ENCODE measurements at regions not wholly inside any gene's neighbourhood (a gene's known extent, or its start where the extent isn't known, plus 50 kb on each side); places are given as distances from the start of the nearest gene placed in this dataset.

GRCh38 chr18:60654298-60654697 lies 281.7 kb upstream of the MC4R start:
- TF ChIP-seq, protein P1, sequence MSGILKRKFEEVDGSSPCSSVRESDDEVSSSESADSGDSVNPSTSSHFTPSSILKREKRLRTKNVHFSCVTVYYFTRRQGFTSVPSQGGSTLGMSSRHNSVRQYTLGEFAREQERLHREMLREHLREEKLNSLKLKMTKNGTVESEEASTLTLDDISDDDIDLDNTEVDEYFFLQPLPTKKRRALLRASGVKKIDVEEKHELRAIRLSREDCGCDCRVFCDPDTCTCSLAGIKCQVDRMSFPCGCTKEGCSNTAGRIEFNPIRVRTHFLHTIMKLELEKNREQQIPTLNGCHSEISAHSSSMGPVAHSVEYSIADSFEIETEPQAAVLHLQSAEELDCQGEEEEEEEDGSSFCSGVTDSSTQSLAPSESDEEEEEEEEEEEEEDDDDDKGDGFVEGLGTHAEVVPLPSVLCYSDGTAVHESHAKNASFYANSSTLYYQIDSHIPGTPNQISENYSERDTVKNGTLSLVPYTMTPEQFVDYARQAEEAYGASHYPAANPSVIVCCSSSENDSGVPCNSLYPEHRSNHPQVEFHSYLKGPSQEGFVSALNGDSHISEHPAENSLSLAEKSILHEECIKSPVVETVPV (CRISPR knock-in tag; IDR thresholded peaks at IDR 0.05) = no peak
- TF ChIP-seq GLIS3 (CRISPR knock-in tag; IDR thresholded peaks at IDR 0.05) (no peak), ZNF565 (CRISPR knock-in tag; conservative IDR thresholded peaks at IDR 0.05; ENCODE audit: low read depth) (no peak), ISL1 (CRISPR knock-in tag; IDR thresholded peaks at IDR 0.05) (no peak), PPARA (CRISPR knock-in tag; IDR thresholded peaks at IDR 0.05; ENCODE audit: borderline replicate concordance) (no peak), POU6F1 (CRISPR knock-in tag; IDR thresholded peaks at IDR 0.05; ENCODE audit: borderline replicate concordance, low read depth) (no peak), RARB (CRISPR knock-in tag; IDR thresholded peaks at IDR 0.05) (no peak), ZFP30 (CRISPR knock-in tag; IDR thresholded peaks at IDR 0.05) (no peak)
- TF ChIP-seq, protein P2, sequence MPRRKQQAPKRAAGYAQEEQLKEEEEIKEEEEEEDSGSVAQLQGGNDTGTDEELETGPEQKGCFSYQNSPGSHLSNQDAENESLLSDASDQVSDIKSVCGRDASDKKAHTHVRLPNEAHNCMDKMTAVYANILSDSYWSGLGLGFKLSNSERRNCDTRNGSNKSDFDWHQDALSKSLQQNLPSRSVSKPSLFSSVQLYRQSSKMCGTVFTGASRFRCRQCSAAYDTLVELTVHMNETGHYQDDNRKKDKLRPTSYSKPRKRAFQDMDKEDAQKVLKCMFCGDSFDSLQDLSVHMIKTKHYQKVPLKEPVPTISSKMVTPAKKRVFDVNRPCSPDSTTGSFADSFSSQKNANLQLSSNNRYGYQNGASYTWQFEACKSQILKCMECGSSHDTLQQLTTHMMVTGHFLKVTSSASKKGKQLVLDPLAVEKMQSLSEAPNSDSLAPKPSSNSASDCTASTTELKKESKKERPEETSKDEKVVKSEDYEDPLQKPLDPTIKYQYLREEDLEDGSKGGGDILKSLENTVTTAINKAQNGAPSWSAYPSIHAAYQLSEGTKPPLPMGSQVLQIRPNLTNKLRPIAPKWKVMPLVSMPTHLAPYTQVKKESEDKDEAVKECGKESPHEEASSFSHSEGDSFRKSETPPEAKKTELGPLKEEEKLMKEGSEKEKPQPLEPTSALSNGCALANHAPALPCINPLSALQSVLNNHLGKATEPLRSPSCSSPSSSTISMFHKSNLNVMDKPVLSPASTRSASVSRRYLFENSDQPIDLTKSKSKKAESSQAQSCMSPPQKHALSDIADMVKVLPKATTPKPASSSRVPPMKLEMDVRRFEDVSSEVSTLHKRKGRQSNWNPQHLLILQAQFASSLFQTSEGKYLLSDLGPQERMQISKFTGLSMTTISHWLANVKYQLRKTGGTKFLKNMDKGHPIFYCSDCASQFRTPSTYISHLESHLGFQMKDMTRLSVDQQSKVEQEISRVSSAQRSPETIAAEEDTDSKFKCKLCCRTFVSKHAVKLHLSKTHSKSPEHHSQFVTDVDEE (CRISPR knock-in tag; IDR thresholded peaks at IDR 0.05) = no peak

Measured in SK-N-SH treated with all-trans-retinoic acid at 6 μM for 48 hours (cell line).